Sigmoid colon (tissue), 6 donors: ENCODE measurements at regions not wholly inside any gene's neighbourhood (a gene's known extent, or its start where the extent isn't known, plus 50 kb on each side); places are given as distances from the start of the nearest gene placed in this dataset.
A peak's percentile ranks its signal among the peaks of the same experiment; 100 is the strongest.

Experiments used
- DNase-seq: peaks from one replicate; pipeline ENCODE4 v3.0.0-alpha.2; 2019
- H3K27ac ChIP-seq, 4 donors: fragments of 200-600 bp; sonication (generic); one replicate each; pipeline ENCODE4 v1.5.1; 2016 to 2019; ENCODE audit warnings: mild to moderate bottlenecking in 1 of 4
- H3K27me3 ChIP-seq, 3 donors: fragments of 200-600 bp; sonication (generic); one replicate each; pipeline ENCODE4 v1.5.1; 2019; ENCODE audit warnings: mild to moderate bottlenecking in 1 of 3
- H3K36me3 ChIP-seq, 4 donors: fragments of 200-600 bp; sonication (generic); one replicate each; pipeline ENCODE4 v1.5.1; 2016 to 2019
- H3K4me1 ChIP-seq, 4 donors: fragments of 200-600 bp; sonication (generic); one replicate each; pipeline ENCODE4 v1.5.1; 2017 to 2019
- H3K4me3 ChIP-seq, 4 donors: fragments of 200-600 bp; sonication (generic); one replicate each; pipeline ENCODE4 v1.5.1; 2017 to 2019; ENCODE audit warnings: mild to moderate bottlenecking in 2 of 4, moderate library complexity in 1 of 4
- H3K9me3 ChIP-seq, 4 donors: fragments of 200-600 bp in 3 of 4; sonication (generic) in 3 of 4; one replicate each; pipeline versions ENCODE4 v1.5.1 to v1.6.1; 2013 to 2019
- EP300 ChIP-seq, 4 donors: sonication (generic); formaldehyde crosslinking; IDR thresholded peaks; one replicate each; pipeline ENCODE4 v1.6.1; 2017; ENCODE audit warnings: antibody characterized with exemption in 4 of 4
- POLR2A ChIP-seq, 2 donors: fragments of 450-650 bp; IDR thresholded peaks; one replicate each; pipeline ENCODE4 v1.6.1; 2016; ENCODE audit warnings: antibody characterized with exemption in 2 of 2, mild to moderate bottlenecking in 2 of 2, moderate library complexity in 2 of 2
- POLR2AphosphoS5 ChIP-seq, 4 donors: sonication (generic); formaldehyde crosslinking; IDR thresholded peaks; one replicate each; pipeline ENCODE4 v1.6.1; 2017; ENCODE audit warnings: antibody characterized with exemption in 4 of 4
- WGBS, 2 donors: extraction: QIAGEN DNeasy Blood & Tissue Kit; methylation state at CpG; one replicate each; pipeline ENCODE4 v1.1.7; 2013; 5-methylcytosine and 5-hydroxymethylcytosine counted together
- intact Hi-C: fragments of 100-400 bp; cut with DNase I; formaldehyde crosslinking; loops from one replicate; pipeline ENCODE4 v1.15.1; 2023
- TF ChIP-seq, protein P1 (sequence below), 4 experiments: fragments of 450-650 bp in 3 of 4; fragments of 200-600 bp in 1 of 4; IDR thresholded peaks; one replicate each; pipeline ENCODE4 v1.5.1; 2016 to 2019; ENCODE audit warnings: antibody characterized with exemption in 4 of 4, mild to moderate bottlenecking in 3 of 4, moderate library complexity in 2 of 4
- donor health status: healthy with polysubstance abuse.
- donor health status: healthy.

DNA sequence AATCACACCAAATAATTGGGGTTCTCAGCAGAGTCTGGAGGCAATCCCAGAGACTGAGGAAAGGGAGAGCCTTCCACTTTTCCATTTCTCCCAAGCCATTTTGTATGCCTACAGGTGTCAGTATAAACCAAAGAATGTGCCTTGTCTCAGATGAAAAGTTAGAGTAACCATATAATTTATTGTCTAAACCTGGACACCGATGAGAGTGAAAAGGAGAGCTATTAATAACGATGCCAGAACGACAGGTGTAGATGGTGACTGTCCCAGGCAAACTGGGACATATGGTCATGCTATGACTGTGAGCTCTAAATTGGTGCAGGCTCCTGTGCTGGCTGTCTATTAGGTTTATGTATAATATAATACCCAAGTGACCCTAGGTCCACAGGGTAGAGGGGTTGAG is 219.6 kb downstream of the ARHGAP12 start:
- TF ChIP-seq, protein P1, sequence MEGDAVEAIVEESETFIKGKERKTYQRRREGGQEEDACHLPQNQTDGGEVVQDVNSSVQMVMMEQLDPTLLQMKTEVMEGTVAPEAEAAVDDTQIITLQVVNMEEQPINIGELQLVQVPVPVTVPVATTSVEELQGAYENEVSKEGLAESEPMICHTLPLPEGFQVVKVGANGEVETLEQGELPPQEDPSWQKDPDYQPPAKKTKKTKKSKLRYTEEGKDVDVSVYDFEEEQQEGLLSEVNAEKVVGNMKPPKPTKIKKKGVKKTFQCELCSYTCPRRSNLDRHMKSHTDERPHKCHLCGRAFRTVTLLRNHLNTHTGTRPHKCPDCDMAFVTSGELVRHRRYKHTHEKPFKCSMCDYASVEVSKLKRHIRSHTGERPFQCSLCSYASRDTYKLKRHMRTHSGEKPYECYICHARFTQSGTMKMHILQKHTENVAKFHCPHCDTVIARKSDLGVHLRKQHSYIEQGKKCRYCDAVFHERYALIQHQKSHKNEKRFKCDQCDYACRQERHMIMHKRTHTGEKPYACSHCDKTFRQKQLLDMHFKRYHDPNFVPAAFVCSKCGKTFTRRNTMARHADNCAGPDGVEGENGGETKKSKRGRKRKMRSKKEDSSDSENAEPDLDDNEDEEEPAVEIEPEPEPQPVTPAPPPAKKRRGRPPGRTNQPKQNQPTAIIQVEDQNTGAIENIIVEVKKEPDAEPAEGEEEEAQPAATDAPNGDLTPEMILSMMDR (IDR thresholded peaks at IDR 0.05) = no peak
- no peak for TF ChIP-seq EP300 (IDR thresholded peaks at IDR 0.05)
- Histone ChIP-seq H3K27me3 (no peaks in the 10 kb centered on the region), H3K9me3 (peaks cover 0 to 9% (median 7%) of the 10 kb centered on the region in 4 donors), H3K4me1 (peaks cover 0 to 54% (median 34%) of the 10 kb centered on the region in 4 donors), H3K36me3 (no peaks in the 10 kb centered on the region), H3K27ac (peak overlapping the region in 3 of 4 donors; percentile 71 to 82 (median 79)), H3K4me3 (no peak overlapping the region)
- no peak for DNase-seq
- intact Hi-C loops = loop anchor here (10.0 kb wide), 1 partner anchor 46 kb away; no protein-coding TSS in a partner anchor
- WGBS, 2 donors = 56 to 80% methylated on average over 3 of the region's 3 CpGs

- Histone ChIP-seq H3K9me3 (peaks cover 0 to 9% (median 7%) of the 10 kb centered on the region in 4 donors), H3K4me1 (peaks cover 0 to 55% (median 35%) of the 10 kb centered on the region in 4 donors), H3K27me3 (no peaks in the 10 kb centered on the region), H3K27ac (peak overlapping the region; percentile 71 to 82 (median 76)), H3K36me3 (no peaks in the 10 kb centered on the region), H3K4me3 (no peak overlapping the region)
- no peak for DNase-seq
- whole genome bisulfite sequencing, 2 donors = 74 to 77% methylated on average over 9 of the region's 9 CpGs
- TF ChIP-seq POLR2AphosphoS5 (IDR thresholded peaks at IDR 0.05) (no peak), POLR2A (IDR thresholded peaks at IDR 0.05) (no peak), EP300 (IDR thresholded peaks at IDR 0.05) (no peak)
- TF ChIP-seq, protein P1 (IDR thresholded peaks at IDR 0.05) = no peak
- intact Hi-C loops = loop anchor here (10.0 kb wide), 1 partner anchor 46 kb away; no protein-coding TSS in a partner anchor
These were observed 220.2 kb downstream of the ARHGAP12 start for GRCh38 chr10:31708474-31708873.

DNA sequence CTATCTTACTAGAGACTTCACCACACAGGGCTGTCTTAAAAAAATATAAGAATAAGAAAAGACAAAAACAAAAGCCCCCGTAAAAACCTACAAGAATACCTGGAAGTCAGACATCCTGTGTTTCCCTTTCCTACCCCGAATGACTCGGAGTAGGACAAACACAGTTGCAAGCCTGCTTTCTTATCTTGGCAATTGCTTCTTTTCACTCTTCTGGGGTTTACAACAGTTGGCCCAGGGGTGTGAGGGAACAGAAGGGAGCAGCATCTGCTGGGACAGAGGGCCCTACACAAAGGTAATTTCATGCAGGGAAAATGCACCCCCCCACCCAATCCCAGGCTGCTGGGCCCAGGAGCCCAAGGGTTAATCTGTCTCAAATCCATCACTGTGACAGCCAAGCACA is 220.6 kb downstream of the ARHGAP12 start:
- 5 to 22% methylated on average over 3 of the region's 3 CpGs for WGBS, 2 donors
- H3K36me3 ChIP-seq = no peaks in the 10 kb centered on the region
- no peaks in the 10 kb centered on the region for H3K27me3 ChIP-seq
- no peak for DNase-seq
- H3K4me1 ChIP-seq = peaks cover 0 to 56% (median 37%) of the 10 kb centered on the region in 4 donors
- peak overlapping the region in 3 of 4 donors; percentile 6 to 15 (median 11) for H3K4me3 ChIP-seq
- intact Hi-C loops = loop anchor here (10.0 kb wide), 1 partner anchor 47 kb away; no protein-coding TSS in a partner anchor
- H3K27ac ChIP-seq = peak overlapping the region; percentile 71 to 82 (median 76)
- TF ChIP-seq EP300 (IDR thresholded peaks at IDR 0.05) (no peak), POLR2A (IDR thresholded peaks at IDR 0.05) (no peak), POLR2AphosphoS5 (IDR thresholded peaks at IDR 0.05) (no peak)
- TF ChIP-seq, protein P1 (IDR thresholded peaks at IDR 0.05) = no peak
- peaks cover 0 to 9% (median 7%) of the 10 kb centered on the region in 4 donors for H3K9me3 ChIP-seq

- Histone ChIP-seq H3K4me3 (peak overlapping the region in 3 of 4 donors; percentile 6 to 15 (median 11)), H3K36me3 (no peaks in the 10 kb centered on the region), H3K27me3 (no peaks in the 10 kb centered on the region), H3K9me3 (peaks cover 0 to 9% (median 6%) of the 10 kb centered on the region in 4 donors), H3K27ac (peak overlapping the region; percentile 71 to 82 (median 76)), H3K4me1 (peaks cover 0 to 63% (median 44%) of the 10 kb centered on the region in 4 donors)
- peak; percentile 80 for DNase-seq
- 15 to 39% methylated on average over 14 of the region's 14 CpGs for WGBS, 2 donors
- intact Hi-C loops = loop anchor here (10.0 kb wide), 1 partner anchor 47 kb away; no protein-coding TSS in a partner anchor
- TF ChIP-seq POLR2AphosphoS5 (IDR thresholded peaks at IDR 0.05) = peak in 3 of 4 donors; percentile 11 to 59 (median 23)
- TF ChIP-seq EP300 (IDR thresholded peaks at IDR 0.05) = no peak
- TF ChIP-seq, protein P1 (IDR thresholded peaks at IDR 0.05) = no peak
These were observed 221.3 kb downstream of the ARHGAP12 start for GRCh38 chr10:31707093-31708039.
